NCI-H748 (cell line): ENCODE measurements at regions not wholly inside any gene's neighbourhood (a gene's known extent, or its start where the extent isn't known, plus 50 kb on each side); places are given as distances from the start of the nearest gene placed in this dataset.
"Not testable (repeated sequence)": the region's sequence is repeated elsewhere in the genome, so short reads cannot be mapped to it uniquely, and the experiment has no call there.

Source experiments
- DNase-seq: peaks from one replicate; lab custom pipeline; 2025; ENCODE audit not compliant: unreplicated experiment; lab: John Stamatoyannopoulos, UW

GRCh38 chr7:159210581-159211235 is 66.0 kb upstream of the VIPR2 start:
- DNase-seq, result no peak

GRCh38 chr7:159209429-159209828 is 64.8 kb upstream of the VIPR2 start:
- no peak for DNase-seq

GRCh38 chr7:159207951-159208350 is 63.3 kb upstream of the VIPR2 start:
- DNase-seq, result no peak

- DNase-seq, result no peak
Measured at GRCh38 chr7:159207393-159207792, 62.7 kb upstream of the VIPR2 start.

GRCh38 chr7:159205833-159206232 is 61.2 kb upstream of the VIPR2 start:
- DNase-seq, result no peak

GRCh38 chr7:159204664-159205063 is 60.0 kb upstream of the VIPR2 start:
- DNase-seq, result no peak

- not testable (repeated sequence) for DNase-seq
Measured at GRCh38 chr7:159203253-159203652, 58.6 kb upstream of the VIPR2 start.

GRCh38 chr7:159201722-159202330 is 57.2 kb upstream of the VIPR2 start:
- no peak for DNase-seq

- no peak for DNase-seq
Measured at GRCh38 chr7:159200421-159200820, 55.8 kb upstream of the VIPR2 start.

- no peak for DNase-seq
Measured at GRCh38 chr7:159198016-159198724, 53.5 kb upstream of the VIPR2 start.

- DNase-seq, result no peak
Measured at GRCh38 chr7:159197066-159197975, 52.7 kb upstream of the VIPR2 start.

- DNase-seq, result no peak
Measured at GRCh38 chr7:159196584-159196983, 51.9 kb upstream of the VIPR2 start.

- DNase-seq, result no peak
Measured at GRCh38 chr7:159195946-159196345, 51.3 kb upstream of the VIPR2 start.
